ENCODE measurements at regions not wholly inside any gene's neighbourhood (a gene's known extent, or its start where the extent isn't known, plus 50 kb on each side); places are given as distances from the start of the nearest gene placed in this dataset.

- Histone ChIP-seq H3K27ac (ENCODE audit: low read depth, low read length) (no peak overlapping the region), H3K4me3 (ENCODE audit: low read length in 3 of 3) (no peak overlapping the region), H3K27me3 (ENCODE audit: control insufficient read depth in 3 of 3, insufficient read depth in 3 of 3, low read length in 3 of 3) (no peaks in the 10 kb centered on the region), H3K9ac (ENCODE audit: low read depth in 1 of 3, low read length in 3 of 3) (no peak overlapping the region), H3K36me3 (ENCODE audit: control insufficient read depth in 3 of 3, insufficient read depth in 3 of 3, low read length in 3 of 3) (no peaks in the 10 kb centered on the region), H3K9me3 (ENCODE audit: control insufficient read depth in 3 of 3, low read length in 3 of 3) (no peaks in the 10 kb centered on the region), H3K4me1 (ENCODE audit: control insufficient read depth in 3 of 3, insufficient read depth in 3 of 3, low read length in 3 of 3) (peaks cover 3 to 16% (median 6%) of the 10 kb centered on the region in 3 donors)
Observed at GRCh38 chr2:217207699-217208010, 347.8 kb upstream of the TNP1 start.

GRCh38 chr2:217206907-217207698 lies 347.2 kb upstream of the TNP1 start:
- Histone ChIP-seq H3K27ac (ENCODE audit: low read depth, low read length) (no peak overlapping the region), H3K36me3 (ENCODE audit: control insufficient read depth in 3 of 3, insufficient read depth in 3 of 3, low read length in 3 of 3) (no peaks in the 10 kb centered on the region), H3K27me3 (ENCODE audit: control insufficient read depth in 3 of 3, insufficient read depth in 3 of 3, low read length in 3 of 3) (no peaks in the 10 kb centered on the region), H3K4me1 (ENCODE audit: control insufficient read depth in 3 of 3, insufficient read depth in 3 of 3, low read length in 3 of 3) (peaks cover 3 to 16% (median 6%) of the 10 kb centered on the region in 3 donors), H3K9me3 (ENCODE audit: control insufficient read depth in 3 of 3, low read length in 3 of 3) (no peaks in the 10 kb centered on the region), H3K4me3 (ENCODE audit: low read length in 3 of 3) (no peak overlapping the region), H3K9ac (ENCODE audit: low read depth in 1 of 3, low read length in 3 of 3) (no peak overlapping the region)

DNA sequence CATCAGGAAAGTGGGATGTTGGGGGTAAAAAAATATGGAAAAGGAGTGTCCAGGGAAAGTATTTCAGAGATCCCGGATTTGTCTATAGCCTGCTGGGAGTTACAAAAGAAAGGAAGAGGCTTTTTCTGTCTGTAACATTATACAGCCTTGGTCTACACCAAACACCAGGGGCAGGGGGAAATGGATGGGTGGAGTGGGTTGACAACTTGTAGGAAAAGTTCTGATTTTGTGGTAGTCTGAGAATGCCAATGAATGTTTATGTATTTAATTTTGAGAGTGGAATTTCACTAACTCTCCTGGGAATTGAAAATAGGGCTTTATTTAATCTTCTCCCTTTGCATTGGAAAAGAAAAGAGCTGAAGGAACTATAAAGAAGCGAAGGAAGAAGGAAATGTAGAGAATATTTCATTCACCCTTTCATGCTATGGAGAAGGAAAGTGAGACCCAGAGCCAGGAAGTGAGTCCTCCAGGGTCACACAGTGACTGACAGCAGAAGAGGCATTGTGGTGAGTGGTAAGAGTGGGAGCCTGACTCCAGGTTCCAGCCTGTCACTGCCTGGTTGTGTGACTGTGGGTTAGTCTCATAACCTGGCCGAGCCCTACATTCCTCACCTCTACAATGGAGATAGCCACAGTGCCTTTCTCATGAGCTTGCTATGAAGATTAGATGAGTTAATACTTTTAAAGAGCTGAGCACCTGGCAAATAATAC lies 346.3 kb upstream of the TNP1 start:
- Histone ChIP-seq H3K27ac (ENCODE audit: low read depth, low read length) (no peak overlapping the region), H3K27me3 (ENCODE audit: control insufficient read depth in 3 of 3, insufficient read depth in 3 of 3, low read length in 3 of 3) (no peaks in the 10 kb centered on the region), H3K9ac (ENCODE audit: low read depth in 1 of 3, low read length in 3 of 3) (no peak overlapping the region), H3K9me3 (ENCODE audit: control insufficient read depth in 3 of 3, low read length in 3 of 3) (no peaks in the 10 kb centered on the region), H3K4me3 (ENCODE audit: low read length in 3 of 3) (no peak overlapping the region), H3K4me1 (ENCODE audit: control insufficient read depth in 3 of 3, insufficient read depth in 3 of 3, low read length in 3 of 3) (peaks cover 3 to 16% (median 6%) of the 10 kb centered on the region in 3 donors), H3K36me3 (ENCODE audit: control insufficient read depth in 3 of 3, insufficient read depth in 3 of 3, low read length in 3 of 3) (no peaks in the 10 kb centered on the region)

- no peaks in the 10 kb centered on the region for H3K27me3 ChIP-seq (ENCODE audit: control insufficient read depth in 3 of 3, insufficient read depth in 3 of 3, low read length in 3 of 3)
Observed at GRCh38 chr2:217204358-217204757, 344.5 kb upstream of the TNP1 start.

DNA sequence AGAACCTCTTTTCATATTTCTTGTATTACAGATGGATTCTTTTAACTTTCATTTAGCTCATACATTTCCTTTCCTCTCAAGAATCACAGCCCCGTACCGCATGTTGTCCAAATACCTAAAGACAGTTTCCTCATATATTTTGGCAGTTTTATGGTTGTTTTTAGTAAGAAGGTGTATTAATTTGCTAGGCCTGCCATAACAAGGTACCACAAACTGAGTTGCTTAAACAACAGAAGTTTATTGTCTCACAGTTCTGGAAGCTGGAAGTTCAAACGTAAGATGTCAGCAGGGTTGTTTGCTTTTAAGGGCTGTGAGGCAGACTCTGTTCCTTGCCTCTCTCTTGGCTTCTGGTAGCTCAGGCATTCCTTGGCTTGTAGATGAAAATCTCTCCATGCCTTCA lies 343.2 kb upstream of the TNP1 start:
- no peaks in the 10 kb centered on the region for H3K27me3 ChIP-seq (ENCODE audit: control insufficient read depth in 3 of 3, insufficient read depth in 3 of 3, low read length in 3 of 3)
- peaks cover 3 to 16% (median 6%) of the 10 kb centered on the region in 3 donors for H3K4me1 ChIP-seq (ENCODE audit: control insufficient read depth in 3 of 3, insufficient read depth in 3 of 3, low read length in 3 of 3)
- no peak overlapping the region for H3K27ac ChIP-seq (ENCODE audit: low read depth, low read length)
- H3K9me3 ChIP-seq (ENCODE audit: control insufficient read depth in 3 of 3, low read length in 3 of 3), result no peaks in the 10 kb centered on the region
- H3K9ac ChIP-seq (ENCODE audit: low read depth in 1 of 3, low read length in 3 of 3), result no peak overlapping the region
- H3K36me3 ChIP-seq (ENCODE audit: control insufficient read depth in 3 of 3, insufficient read depth in 3 of 3, low read length in 3 of 3), result no peaks in the 10 kb centered on the region
- H3K4me3 ChIP-seq (ENCODE audit: low read length in 3 of 3), result no peak overlapping the region

More at GRCh38 chr2:217204358-217204757, 344.5 kb upstream of the TNP1 start:
- Histone ChIP-seq H3K36me3 (ENCODE audit: control insufficient read depth in 3 of 3, insufficient read depth in 3 of 3, low read length in 3 of 3) (no peaks in the 10 kb centered on the region), H3K27ac (ENCODE audit: low read depth, low read length) (no peak overlapping the region), H3K4me1 (ENCODE audit: control insufficient read depth in 3 of 3, insufficient read depth in 3 of 3, low read length in 3 of 3) (peaks cover 3 to 16% (median 6%) of the 10 kb centered on the region in 3 donors), H3K9me3 (ENCODE audit: control insufficient read depth in 3 of 3, low read length in 3 of 3) (no peaks in the 10 kb centered on the region), H3K4me3 (ENCODE audit: low read length in 3 of 3) (no peak overlapping the region), H3K9ac (ENCODE audit: low read depth in 1 of 3, low read length in 3 of 3) (no peak overlapping the region)

- H3K4me3 ChIP-seq (ENCODE audit: low read length in 3 of 3), result no peak overlapping the region
- no peaks in the 10 kb centered on the region for H3K36me3 ChIP-seq (ENCODE audit: control insufficient read depth in 3 of 3, insufficient read depth in 3 of 3, low read length in 3 of 3)
- H3K27me3 ChIP-seq (ENCODE audit: control insufficient read depth in 3 of 3, insufficient read depth in 3 of 3, low read length in 3 of 3), result no peaks in the 10 kb centered on the region
- no peaks in the 10 kb centered on the region for H3K4me1 ChIP-seq (ENCODE audit: control insufficient read depth in 3 of 3, insufficient read depth in 3 of 3, low read length in 3 of 3)
- no peak overlapping the region for H3K27ac ChIP-seq (ENCODE audit: low read depth, low read length)
- peaks cover 0 to 6% (median 0%) of the 10 kb centered on the region in 3 donors for H3K9me3 ChIP-seq (ENCODE audit: control insufficient read depth in 3 of 3, low read length in 3 of 3)
- no peak overlapping the region for H3K9ac ChIP-seq (ENCODE audit: low read depth in 1 of 3, low read length in 3 of 3)
Observed at GRCh38 chr2:217199255-217199630, 339.4 kb upstream of the TNP1 start.

DNA sequence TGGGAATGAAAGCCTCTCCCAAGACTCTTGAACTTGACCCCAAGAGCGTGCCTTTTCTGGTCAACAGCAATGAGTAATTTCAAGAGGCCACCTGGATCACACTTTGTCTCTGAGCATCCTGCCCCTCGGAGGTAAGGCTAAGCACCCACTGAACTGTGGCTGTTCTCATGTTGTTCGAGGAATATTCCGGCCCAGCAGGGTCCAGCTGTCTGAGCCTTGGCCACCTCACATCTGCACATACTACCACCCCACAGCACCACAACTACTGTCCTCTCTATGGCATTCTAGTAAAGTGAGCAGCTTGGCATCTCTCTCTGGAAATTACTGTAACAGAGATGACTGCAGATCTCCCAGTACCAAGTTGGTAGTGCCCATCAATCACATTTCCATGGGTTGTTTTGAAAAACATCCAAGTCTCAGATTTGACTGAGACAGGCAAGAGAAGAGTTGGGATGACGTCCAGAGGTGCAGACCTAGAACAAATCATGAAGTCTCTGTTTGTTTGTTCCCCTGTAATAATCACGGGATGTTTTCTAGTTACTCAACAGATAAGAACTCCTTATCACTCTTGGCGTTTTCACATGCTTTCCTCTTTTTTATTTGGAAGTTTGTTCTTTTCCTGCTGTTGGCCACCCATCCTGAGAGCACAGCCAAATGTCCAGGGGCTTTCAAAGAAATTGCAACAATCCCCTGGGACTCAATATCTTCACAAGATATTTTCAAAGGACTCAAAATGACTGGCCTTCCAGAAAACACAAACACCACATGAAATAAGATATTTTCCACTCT lies 336.0 kb upstream of the TNP1 start:
- Histone ChIP-seq H3K36me3 (ENCODE audit: control insufficient read depth in 3 of 3, insufficient read depth in 3 of 3, low read length in 3 of 3) (no peaks in the 10 kb centered on the region), H3K9ac (ENCODE audit: low read depth in 1 of 3, low read length in 3 of 3) (no peak overlapping the region), H3K27me3 (ENCODE audit: control insufficient read depth in 3 of 3, insufficient read depth in 3 of 3, low read length in 3 of 3) (no peaks in the 10 kb centered on the region), H3K27ac (ENCODE audit: low read depth, low read length) (no peak overlapping the region), H3K4me3 (ENCODE audit: low read length in 3 of 3) (no peak overlapping the region), H3K9me3 (ENCODE audit: control insufficient read depth in 3 of 3, low read length in 3 of 3) (peaks cover 0 to 6% (median 0%) of the 10 kb centered on the region in 3 donors), H3K4me1 (ENCODE audit: control insufficient read depth in 3 of 3, insufficient read depth in 3 of 3, low read length in 3 of 3) (no peaks in the 10 kb centered on the region)

- no peak overlapping the region for H3K27ac ChIP-seq (ENCODE audit: low read depth, low read length)
- H3K4me1 ChIP-seq (ENCODE audit: control insufficient read depth in 3 of 3, insufficient read depth in 3 of 3, low read length in 3 of 3), result no peaks in the 10 kb centered on the region
- H3K9ac ChIP-seq (ENCODE audit: low read depth in 1 of 3, low read length in 3 of 3), result no peak overlapping the region
- H3K27me3 ChIP-seq (ENCODE audit: control insufficient read depth in 3 of 3, insufficient read depth in 3 of 3, low read length in 3 of 3), result no peaks in the 10 kb centered on the region
- H3K36me3 ChIP-seq (ENCODE audit: control insufficient read depth in 3 of 3, insufficient read depth in 3 of 3, low read length in 3 of 3), result no peaks in the 10 kb centered on the region
- peaks cover 0 to 6% (median 0%) of the 10 kb centered on the region in 3 donors for H3K9me3 ChIP-seq (ENCODE audit: control insufficient read depth in 3 of 3, low read length in 3 of 3)
- H3K4me3 ChIP-seq (ENCODE audit: low read length in 3 of 3), result no peak overlapping the region
Observed at GRCh38 chr2:217195016-217195415, 335.2 kb upstream of the TNP1 start.

DNA sequence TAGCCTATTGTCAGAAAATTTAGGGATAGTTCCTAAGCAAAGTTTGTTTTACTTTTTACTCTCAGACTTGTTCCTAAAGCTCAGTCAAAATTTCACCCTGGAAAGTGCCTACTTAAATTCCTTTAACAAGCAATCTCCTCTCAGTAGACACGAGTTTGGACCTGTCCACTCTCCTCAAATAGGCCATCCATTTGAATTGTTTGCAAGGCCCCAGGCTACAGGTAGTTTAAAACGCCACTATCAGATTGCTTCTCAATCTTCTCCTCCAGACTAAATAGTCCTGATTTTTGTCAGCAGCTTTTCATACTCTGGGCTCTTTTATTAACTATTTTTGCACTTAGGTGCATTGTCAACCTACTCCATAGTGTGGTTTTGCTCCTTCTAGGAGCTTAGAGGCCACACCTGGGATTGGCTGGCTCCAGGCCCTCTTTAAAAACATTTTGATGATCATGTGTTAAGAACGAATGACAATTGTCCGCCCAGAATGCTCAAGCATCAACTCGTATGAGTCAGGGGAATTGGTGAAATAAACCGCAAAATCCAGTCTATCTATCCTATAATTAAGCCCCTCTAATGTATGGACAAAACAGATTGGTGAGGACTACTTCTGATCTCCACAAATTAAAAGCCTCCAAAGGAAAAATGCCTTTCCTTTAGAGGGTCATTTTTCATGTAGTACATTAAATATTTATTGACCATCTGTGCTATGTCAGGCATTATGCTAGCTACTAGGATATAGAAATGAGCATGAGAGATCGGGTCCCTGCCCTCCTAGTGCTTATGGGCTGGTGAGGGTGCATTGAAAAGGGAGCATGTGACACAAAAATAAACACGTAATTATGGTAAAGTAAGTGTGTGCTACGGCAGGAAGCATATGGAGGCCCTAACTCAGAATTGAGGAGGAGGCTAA lies 333.8 kb upstream of the TNP1 start:
- H3K27me3 ChIP-seq (ENCODE audit: control insufficient read depth in 3 of 3, insufficient read depth in 3 of 3, low read length in 3 of 3), result no peaks in the 10 kb centered on the region

More for the DNA sequence above, 333.8 kb upstream of the TNP1 start:
- no peak overlapping the region for H3K4me3 ChIP-seq (ENCODE audit: low read length in 3 of 3)
- H3K27ac ChIP-seq (ENCODE audit: low read depth, low read length), result no peak overlapping the region
- no peaks in the 10 kb centered on the region for H3K36me3 ChIP-seq (ENCODE audit: control insufficient read depth in 3 of 3, insufficient read depth in 3 of 3, low read length in 3 of 3)
- H3K9ac ChIP-seq (ENCODE audit: low read depth in 1 of 3, low read length in 3 of 3), result no peak overlapping the region
- peaks cover 0 to 6% (median 0%) of the 10 kb centered on the region in 3 donors for H3K9me3 ChIP-seq (ENCODE audit: control insufficient read depth in 3 of 3, low read length in 3 of 3)
- H3K4me1 ChIP-seq (ENCODE audit: control insufficient read depth in 3 of 3, insufficient read depth in 3 of 3, low read length in 3 of 3), result no peaks in the 10 kb centered on the region
